ENCODE measurements at regions not wholly inside any gene's neighbourhood (a gene's known extent, or its start where the extent isn't known, plus 50 kb on each side); places are given as distances from the start of the nearest gene placed in this dataset.

DNA sequence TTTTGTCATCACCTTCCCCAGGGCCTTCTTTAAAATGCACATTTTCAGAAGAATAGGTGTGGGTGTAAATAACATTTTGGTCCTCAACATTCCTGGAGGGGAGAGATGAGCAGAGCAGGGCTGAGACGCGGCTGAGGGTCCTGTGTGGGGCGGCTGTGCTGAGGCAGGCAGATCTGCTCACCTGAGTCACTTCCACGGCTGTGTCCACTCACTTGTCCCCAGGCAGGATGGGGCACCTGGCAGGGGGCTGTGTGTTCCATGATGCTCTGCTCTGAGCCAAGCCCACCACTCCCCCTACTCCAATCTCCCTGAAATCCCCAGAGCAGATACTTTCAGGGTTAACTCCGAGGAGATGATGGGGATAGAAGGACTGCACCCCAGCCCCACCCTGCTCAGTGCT lies 93.8 kb downstream of the GLRX3 start:
- no peak for DNase-seq

DNA sequence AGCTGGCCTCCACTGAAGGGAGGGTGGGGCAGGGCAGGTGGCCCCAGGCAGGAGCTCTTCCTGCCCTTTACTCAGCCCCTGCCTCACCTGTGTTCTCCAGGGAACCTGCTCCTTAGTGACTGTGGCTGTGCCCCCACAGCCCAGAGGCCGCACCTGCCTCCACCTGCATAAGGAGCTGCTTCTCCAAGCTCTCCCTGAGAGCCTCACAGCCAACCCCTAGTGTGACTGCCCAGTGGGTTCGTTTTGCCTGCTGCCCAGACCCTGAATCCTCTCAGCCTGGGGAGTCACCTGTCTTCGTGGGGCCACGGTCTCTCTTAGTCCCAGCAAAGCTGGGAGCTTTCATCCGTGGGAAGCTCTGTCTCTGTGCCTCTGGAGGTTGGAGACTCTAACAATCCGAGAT lies 94.4 kb downstream of the GLRX3 start:
- DNase-seq: no peak

DNA sequence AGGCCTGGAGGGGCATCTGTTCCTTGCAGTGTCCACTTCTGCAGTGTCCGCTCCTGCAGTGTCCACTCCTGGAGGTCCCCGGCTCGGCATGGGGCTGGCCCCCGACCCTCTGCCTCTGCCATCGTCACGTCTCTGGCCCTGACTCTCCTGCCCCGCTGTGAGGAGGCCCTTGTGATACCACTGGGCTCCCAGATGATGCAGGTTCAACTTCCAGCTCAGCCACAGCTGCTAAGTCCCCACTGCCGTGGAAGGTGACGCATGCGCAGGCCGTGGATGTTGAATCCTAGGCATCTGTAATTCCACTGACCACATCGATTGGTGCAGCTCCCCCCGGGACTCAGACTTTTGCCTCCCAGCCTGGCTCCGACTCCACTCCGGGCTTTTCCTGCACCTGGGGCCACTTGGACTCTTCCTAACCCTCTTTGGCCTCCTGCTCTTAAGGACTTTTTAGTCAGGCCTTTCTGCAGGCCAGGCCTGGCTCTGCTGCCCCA lies 95.1 kb downstream of the GLRX3 start:
- DNase-seq: no peak

DNA sequence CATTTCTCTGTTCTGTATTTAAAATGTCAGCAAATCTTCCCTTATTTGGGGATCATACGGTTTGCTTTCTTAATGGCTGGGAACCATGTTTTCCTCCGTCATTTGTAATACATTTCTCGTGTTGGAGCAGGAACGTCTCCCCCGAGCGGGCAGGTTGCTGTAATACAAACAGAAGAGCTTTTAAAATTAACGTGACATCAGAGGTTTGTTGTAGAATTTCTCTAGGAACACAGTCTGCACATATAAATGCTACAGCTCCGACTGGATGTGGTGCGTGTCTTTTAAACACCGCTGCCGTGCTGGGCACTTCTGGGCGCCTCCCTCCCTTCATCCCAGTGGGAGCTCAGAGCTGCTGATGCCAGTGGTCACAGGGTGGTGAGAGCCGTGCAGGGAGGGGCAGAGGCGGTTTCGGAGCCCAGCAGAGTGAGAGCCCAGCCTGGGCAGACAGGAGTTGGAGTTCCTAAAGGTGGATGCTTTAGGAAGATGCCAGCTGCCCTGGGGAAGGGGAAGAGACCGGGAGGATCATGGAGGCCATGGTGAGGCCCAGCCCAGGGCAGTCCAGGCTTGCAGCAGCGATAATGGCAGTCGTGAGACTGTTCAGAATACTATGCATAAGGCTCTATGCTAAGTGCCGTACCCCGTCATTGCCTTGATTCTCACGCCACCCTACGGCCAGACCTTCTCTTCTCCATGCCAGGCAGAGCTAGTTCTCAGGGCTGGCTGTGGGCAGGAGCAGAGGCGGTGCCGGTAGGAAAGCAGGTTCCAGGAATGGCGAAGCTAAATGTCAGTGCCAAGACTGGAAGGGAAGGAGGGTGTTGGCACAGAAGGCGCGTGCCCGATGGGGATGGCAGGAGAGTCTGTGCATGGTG lies 96.2 kb downstream of the GLRX3 start:
- DNase-seq: no peak

DNA sequence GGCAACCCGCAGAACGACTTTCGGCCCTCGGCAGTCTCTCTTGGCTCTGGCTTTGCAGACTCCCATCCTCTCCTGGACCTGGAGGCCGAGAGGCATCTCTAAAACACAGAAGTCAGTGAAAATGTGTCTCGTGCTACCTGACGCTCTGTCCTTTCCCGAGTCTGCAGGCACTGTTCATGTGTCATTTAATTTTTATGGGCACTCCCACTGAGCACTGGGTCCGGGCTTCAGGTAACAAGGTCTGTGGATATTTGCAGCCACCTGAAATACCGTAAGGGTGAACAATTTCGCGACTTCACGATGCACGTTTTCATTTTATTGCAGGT lies 96.8 kb downstream of the GLRX3 start:
- no peak for DNase-seq

DNA sequence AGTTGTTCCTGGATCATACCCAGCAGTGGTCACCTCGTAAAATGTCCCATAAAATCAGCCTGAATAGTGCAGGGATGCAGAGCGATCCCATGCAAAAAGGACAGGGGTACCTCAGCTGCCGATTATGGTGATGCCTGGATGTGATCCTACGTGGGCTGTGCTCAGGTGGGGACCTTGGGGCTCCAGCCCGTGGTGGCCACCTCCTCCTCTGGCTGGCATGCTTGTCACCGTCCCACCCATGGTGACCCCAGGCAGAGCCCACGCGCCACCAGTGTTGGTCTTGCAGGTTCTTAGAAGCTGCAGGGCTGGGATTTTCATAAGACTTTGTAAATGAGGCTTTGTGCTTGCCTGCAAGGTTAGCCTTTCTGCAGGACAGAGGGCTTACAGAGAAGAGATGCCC lies 97.2 kb downstream of the GLRX3 start:
- no peak for DNase-seq

DNA sequence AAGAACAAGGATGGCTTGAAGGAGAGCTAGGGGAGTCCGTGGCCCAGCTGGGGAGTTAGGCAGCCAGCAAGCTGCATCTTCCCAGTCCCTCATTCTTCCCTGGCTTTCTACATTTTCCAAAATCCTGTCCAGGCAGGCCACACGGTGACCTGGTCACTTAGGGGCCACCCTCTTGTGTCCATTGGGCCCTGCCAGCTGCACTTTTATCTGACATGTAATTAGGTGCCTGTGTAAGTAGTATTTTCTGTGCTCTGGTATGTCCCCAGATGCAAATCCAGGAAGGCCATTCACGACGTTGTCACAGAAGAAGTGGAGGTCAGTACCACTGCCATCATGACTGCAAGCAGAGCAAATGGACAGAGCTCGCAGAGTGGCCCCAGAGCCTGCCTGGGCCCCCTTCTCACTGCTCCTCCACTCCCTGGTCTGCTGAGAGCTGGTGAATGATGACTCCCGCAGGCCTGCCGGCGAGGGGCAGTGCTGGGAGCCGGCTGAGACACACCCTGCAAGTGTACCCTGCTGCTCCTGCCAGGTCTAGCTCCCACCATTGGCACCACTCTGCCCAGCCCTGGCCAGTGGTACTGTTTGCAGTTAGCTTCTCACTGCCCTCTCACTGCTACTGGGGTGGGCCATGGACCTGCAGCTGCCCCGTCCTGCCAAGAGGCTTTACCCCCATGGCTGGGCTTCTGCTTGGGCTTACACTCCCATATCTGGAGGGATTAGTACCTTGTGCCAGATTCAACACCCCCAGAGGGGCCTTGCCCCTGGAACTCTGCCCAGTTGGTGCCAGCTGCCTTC lies 98.2 kb downstream of the GLRX3 start:
- DNase-seq: no peak

DNA sequence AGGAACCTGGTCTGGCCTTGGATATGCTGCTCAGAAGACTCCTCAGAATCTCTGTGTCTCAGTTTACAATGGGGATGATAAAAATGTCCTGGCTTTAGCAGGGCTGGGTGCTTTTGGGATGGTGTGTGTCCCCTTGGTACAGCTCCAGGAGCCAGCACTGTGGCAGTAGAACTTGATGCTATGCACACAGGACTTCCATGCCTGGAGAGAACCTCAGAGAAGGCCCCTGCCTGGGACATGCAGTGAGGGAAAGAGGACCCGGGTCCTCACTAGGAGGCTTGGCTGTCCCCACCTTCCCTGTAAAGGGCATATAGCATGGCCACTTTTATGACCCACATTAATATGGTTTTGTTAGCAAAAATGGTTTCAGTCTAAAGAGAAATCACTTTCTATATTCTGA lies 100.5 kb downstream of the GLRX3 start:
- DNase-seq: no peak

DNA sequence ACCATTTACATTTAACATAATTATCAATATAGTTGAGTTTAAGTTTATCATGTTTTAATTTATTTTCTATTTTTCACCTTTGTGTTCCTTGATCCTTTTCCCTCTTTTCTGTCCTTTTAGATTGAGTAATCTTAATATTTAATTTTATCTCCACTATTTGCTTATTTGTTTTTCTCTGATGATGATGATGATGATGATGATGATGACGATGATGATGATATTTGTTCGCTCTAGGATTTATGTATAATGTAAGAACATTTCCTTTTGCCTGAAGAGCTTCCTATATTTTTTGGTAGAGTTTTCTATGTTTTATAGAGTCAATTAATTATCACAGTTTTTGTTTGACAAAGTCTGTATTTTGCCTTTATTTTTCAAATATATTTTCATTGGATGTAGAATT lies 104.2 kb downstream of the GLRX3 start:
- DNase-seq: no peak

DNA sequence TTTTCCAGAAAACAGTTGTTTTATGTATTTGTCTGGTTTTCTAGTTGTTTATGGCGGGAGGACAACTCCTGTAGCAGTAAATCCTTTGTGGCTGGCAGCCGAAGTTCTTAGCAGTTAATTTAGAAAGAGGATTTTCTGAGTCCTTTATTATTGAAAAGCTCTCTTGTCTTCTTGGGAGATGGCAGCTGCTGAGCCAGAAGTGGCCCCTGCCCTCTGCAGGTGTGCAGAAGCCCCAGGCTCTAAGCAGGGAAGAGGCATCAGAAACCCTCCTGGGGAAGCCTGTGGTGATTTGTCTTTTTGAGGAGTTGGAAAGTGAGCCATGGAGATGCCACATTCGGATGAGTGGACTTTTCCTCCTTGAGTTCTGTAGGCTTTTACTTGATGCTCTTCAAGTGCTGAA lies 106.3 kb downstream of the GLRX3 start:
- no peak for DNase-seq

DNA sequence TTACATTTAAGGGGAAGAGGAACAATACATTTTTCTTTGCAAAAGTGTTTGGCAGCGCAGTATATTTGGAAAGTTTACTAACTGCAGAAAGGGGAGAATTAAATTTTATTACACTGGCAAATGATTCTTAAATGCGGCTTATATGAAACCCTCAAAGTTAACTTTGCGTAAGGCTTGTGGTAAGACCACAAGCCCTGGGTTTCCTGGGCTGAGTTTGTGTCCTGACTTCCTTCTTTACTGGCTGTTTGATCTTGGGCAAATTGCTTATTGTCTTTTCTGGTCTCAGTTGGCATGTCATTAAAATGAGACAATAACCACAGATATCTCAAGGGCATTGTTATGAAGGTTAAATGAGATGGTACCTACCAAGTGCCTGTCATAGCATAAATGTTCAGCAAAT lies 106.8 kb downstream of the GLRX3 start:
- DNase-seq: peak in 1 of 4 experiments; percentile 11

DNA sequence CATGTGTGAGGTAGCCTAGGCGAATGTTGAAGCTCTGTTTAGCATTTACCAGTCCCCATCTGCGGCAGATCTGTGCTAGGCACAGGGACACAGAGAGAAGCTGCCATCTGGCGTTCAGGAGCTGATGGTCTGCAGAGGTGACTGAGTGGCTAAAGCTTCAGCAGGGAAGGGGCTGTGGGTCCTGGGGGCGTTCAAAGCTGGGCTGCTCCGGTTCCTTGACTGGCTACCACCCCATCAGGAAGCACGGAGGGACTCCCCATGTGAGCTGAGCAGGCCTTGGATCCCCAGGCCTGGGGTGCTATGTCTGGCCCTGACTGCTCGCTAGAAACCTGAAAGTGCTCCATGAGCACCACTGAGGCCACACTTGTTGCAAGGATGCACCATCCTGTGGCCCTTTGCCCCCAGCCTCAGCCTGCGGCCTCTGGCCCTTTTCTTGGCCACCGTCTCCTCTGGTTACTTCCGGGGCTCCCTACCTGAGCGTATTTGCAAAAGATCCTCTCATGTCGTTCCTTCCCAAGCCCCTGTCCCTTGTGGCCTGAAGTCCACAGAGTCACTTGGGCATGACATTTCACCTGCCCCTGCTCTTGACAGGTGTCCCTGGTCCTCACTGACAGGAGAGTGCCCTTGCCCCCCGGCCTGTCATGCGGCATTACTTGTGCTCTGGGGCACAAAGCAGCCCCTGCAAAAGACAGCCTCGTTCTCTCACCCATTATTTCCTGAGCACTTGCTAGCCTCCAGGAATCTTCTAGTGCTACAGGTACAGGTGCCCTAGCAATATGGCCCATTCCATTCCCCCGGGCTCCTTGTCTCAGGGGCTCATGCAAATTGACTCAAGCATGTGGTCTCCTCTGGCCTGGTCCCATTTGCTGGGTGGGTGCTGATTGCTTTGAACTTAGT lies 108.1 kb downstream of the GLRX3 start:
- no peak for DNase-seq

DNA sequence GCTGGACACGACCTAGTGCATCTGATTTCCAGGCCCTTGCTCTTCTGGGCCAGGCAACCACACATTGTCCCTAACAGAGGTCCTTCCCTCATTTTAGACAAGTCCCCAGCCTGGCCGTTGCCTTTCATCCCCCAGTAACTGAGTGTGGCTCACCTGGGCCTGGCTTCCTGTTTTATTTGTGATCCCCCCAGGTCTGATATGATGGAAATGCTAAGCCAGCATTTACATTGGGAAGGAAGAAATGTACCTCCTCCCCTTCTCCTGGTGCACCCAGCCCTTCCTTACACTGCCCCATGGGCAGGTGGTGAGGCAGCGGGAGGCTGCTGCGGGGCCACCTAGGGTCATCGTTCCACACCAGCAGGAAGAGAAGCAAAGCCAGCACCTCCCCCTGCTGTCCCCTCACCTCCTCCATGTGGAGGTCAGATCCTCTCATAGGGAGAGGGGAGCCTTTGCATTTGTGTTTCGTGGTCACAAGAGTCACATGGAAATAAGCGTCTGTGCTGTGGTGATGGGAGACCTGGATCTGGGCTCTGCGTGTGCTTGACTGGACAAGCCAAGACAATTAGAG lies 108.8 kb downstream of the GLRX3 start:
- no peak for DNase-seq

DNA sequence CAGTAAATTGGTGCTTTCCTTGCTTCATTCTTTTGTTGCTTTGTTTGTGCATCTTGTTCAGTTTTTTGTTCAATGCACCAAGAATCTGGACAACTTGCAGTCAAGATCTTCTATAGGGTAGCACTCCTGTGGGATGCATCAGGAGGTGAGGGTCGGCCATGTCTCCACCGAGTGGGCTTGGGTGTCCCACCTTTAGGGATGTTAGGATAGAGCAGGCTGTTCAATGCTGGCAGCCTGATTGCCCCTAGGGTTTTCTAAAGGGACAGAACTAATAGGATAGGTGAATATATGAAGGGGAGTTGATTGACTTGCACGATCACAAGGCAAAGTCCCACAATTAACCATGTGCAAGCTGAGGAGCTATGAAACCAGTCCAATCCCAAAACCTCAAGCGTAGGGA lies 109.9 kb downstream of the GLRX3 start:
- no peak for DNase-seq

DNA sequence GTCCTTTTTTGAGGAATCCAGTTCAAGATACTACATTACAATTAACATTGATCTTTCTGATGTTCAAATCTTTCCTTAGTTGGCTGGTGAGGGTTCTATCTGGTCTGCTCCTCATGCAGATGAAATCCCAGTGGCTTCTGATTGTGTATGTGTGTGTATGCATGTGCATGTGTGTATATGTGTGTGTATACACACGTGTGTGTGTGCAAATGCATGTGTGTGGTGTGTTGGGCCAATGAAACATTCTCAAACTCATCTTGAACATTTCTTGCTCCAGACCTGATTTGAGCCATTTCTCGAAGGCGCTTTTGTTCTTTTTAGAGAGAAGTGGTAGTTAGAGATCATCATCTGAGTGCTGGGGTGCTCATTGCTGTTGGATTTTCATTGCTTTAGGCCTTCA lies 113.9 kb downstream of the GLRX3 start:
- DNase-seq: no peak

DNA sequence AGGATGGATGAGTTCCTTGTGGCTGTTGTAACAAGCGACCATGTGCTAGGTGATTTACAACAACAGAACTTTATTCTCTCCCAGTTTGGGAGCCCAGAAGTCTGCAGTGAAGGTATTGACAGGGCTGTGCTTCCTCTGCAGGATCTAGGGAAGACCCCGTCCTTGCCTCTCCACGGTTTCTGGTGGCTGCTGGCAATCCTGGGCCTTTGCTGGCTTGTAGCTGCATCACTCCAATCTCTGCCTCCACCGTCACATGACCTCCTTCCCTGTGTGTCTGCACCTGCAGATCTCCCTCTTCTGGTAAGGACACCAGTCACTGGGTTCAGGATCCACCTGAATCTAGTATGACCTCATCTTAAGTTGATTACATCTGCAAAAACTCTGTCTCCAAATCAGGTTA lies 115.6 kb downstream of the GLRX3 start:
- no peak for DNase-seq

DNA sequence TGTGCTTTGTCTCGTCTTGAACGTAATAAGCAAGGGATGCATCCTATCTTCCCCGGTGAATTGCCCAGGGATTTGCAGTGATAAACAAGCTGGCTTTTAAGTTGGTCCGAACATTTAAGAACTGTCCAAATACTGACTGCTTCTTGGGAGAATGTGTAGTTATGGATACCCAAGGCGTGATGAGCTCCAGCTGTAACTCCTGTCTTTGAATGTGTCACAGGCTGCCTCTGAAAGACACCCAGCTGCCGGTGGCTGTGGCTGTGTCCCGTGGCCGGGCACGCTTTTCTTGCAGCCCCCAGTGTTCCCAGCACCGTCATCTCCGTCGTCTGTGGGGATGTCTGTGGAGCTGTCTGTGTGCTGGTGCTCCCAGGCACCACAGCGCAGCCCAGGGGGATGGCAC lies 118.1 kb downstream of the GLRX3 start:
- no peak for DNase-seq

DNA sequence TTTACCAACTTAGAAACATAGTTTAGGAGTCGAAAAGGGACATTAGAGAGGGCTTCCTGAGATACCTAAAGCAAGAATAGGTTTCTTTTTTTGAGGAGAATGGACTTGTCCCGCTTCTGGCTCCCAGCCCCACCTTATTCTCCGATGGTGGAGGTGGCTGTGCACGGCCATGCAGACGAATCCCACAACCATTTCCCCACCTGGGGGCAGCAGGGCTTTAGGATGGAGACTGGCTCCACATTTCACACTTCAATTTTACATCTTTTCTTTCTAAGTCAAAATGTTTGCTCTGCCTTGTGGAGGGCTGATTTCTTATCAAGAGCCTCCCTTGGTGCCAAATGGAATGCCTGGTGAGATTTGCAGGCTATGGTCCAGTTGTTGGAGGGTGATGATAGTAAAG lies 118.5 kb downstream of the GLRX3 start:
- peak in 2 of 4 experiments; percentile 26 to 34 for DNase-seq

DNA sequence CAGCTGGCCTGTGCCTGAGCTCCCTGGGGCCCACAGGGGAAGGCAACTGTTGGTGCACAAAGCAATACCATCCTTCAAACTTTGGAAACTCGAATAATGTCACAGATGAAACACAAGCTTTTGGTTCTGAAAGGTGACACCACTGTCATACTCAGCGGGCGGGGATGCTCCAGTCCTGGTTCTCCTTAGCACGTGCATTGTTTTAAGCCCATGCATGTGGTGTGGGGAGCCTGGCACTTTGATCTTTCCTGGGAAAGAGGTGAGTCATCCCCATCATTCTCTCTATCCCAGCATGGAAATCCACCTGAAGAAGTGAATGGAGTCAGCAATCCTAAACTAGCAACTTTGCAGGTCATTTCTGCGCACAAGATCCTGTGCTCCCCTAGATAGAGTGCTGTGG lies 119.6 kb downstream of the GLRX3 start:
- no peak for DNase-seq

DNA sequence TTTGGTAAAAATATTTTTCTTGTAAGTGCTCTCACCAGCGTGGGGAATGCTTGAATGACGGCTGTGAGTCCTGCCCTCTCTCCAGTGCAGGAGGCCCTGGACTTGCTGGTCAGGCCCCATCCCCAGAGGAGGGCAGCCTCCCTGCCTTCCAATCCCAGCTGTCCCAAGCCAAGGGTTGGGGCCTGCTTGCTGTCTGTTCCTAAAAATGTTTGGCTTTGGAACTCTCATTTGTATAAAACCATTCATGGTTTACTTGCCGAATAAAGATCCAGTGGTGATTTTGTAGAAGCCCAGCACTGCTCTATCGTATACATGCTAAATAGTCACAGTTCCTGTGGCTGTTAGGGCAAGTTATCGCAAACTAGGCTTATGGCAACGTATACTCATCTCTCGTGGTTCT lies 121.7 kb downstream of the GLRX3 start:
- no peak for DNase-seq

DNA sequence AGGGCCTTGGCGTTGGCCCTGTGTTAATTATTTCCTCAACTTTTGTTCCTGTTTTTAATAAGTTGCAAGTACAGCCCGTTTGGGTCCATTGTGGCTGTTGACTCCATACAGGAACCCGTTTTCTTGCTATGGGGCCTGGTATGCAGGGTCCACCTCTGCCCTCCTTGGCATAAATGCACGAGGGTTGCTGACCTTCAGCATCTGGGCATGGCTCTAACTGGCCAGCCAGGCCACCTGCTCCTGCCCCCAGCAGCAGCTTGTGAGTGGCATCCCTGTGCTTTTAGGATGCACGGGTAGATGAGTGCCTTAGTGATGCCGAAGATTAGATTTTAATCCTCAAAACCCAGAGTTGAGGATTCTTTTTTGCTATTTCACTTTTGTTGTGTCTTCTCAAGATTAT lies 123.2 kb downstream of the GLRX3 start:
- no peak for DNase-seq

DNA sequence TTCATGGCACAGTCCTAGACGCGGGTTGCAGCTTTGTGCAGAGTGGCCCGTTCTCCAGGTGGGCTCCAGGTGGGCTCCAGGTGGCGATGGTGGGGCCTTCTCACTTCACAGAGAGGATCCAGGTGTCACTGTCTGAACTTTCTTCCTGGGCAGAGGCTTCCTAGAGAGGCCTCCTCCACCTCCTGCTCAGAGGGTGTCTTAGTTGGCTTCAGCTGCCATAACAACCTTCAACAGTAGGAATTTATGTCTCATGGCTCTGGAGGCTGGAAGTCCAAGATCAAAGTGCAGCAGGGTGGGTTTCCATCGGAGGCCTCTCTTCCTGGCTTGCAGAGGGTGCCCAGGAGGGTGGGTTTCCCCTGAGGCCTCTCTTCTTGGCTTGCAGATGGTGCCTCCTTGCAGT lies 125.1 kb downstream of the GLRX3 start:
- DNase-seq: no peak

DNA sequence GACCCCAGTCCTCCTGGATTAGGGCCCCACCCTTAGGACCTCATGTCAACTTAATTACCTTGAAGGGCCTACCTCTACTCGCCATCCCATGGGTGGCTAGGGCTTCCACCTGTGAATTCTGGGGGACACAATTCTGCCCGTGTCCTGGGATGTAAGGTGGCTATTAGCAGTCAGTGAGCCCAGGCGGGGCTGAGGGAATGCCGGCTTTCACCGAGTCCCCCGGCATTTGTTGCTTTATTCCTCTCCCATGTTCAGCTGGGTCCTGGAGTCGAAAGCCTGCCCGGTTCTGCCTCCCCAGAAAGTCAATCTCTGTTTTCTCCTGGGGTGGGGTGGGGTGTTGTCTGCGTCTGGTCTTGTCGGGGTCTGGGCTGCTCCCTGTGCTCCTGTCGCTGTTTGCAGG lies 125.6 kb downstream of the GLRX3 start:
- no peak for DNase-seq

Data from suppressor macrophage (primary cell).